ENCODE measurements at regions not wholly inside any gene's neighbourhood (a gene's known extent, or its start where the extent isn't known, plus 50 kb on each side); places are given as distances from the start of the nearest gene placed in this dataset.
"Not testable (repeated sequence)": the region's sequence is repeated elsewhere in the genome, so short reads cannot be mapped to it uniquely, and the experiment has no call there.

DNA sequence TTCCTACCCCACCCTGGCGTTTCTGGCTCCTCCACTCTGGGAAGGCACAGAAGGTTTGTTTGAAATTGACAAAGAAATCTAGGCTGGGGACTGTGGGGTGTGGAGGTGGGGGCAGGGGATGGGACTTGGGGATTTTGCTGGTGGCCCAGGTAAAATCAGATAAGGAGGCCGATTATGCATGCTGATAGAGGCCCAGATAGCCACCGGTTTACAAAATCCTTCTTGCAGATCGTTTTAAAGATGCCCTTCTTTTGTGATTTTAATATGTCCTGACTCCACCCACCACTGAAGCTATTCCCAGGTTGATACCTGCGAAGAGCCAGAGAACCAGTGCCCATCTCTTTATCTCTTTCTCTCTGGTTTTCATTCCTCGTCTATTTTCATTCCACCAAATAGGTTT, 104.9 kb downstream of the TFAP2C start:
- Mint-ChIP-seq H3K27me3 (ENCODE audit: low read depth) (peaks cover 26% of the 10 kb centered on the region), H3K27ac (no peak overlapping the region), H3K4me1 (ENCODE audit: low read depth) (no peaks in the 10 kb centered on the region), H3K36me3 (ENCODE audit: low read depth) (no peaks in the 10 kb centered on the region), H3K9me3 (ENCODE audit: insufficient read depth) (no peaks in the 10 kb centered on the region), H3K4me3 (no peak overlapping the region)
- ATAC-seq: no peak
- DNase-seq: no peak
- ChIA-PET POLR2A (no interaction called here), CTCF (interaction anchor here (0.5 kb wide), 1 partner anchor 137 kb away, joined by 3 read pairs; no protein-coding TSS in a partner anchor)

DNA sequence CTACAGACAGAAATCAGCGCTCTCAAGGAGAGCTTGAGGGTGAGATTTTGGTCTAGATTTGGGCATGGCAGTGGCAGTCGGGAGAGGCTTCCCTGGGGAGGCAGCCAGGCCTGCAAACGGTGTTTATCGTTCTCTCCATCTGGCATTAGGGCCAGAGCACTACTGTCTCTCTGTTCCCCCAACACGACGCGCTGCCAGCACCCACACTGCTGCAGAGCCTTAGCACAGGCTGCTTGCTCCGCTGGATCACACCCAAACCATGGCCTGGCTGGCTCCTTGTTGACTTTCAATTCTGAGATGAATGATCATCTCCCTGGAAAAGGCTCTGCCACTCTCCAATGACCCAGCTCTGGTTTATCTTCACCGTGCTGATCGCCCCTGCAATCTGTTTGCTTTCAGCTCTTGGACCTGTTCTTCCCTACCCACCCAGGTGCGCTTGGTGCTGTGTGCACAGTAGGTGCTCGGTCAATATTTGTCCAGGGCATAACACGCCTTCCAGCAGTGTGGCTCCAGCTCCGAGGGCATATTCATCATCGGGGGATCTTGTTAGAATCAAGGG, 106.1 kb downstream of the TFAP2C start:
- Mint-ChIP-seq H3K27ac (no peak overlapping the region), H3K4me1 (ENCODE audit: low read depth) (no peaks in the 10 kb centered on the region), H3K9me3 (ENCODE audit: insufficient read depth) (no peaks in the 10 kb centered on the region), H3K36me3 (ENCODE audit: low read depth) (no peaks in the 10 kb centered on the region), H3K27me3 (ENCODE audit: low read depth) (peaks cover 26% of the 10 kb centered on the region), H3K4me3 (no peak overlapping the region)
- DNase-seq (no peak), ATAC-seq (no peak)
- POLR2A ChIA-PET: no interaction called here
- CTCF ChIA-PET: no interaction called here

- peaks cover 26% of the 10 kb centered on the region for H3K27me3 Mint-ChIP-seq (ENCODE audit: low read depth)
- no peak for DNase-seq
- ChIA-PET CTCF (no interaction called here), POLR2A (no interaction called here)
- no peaks in the 10 kb centered on the region for H3K9me3 Mint-ChIP-seq (ENCODE audit: insufficient read depth)
- no peaks in the 10 kb centered on the region for H3K4me1 Mint-ChIP-seq (ENCODE audit: low read depth)
- no peak overlapping the region for H3K4me3 Mint-ChIP-seq
- no peaks in the 10 kb centered on the region for H3K36me3 Mint-ChIP-seq (ENCODE audit: low read depth)
- H3K27ac Mint-ChIP-seq: no peak overlapping the region
- no peak for ATAC-seq
These were observed 107.3 kb downstream of the TFAP2C start for GRCh38 chr20:56736285-56736857.

DNA sequence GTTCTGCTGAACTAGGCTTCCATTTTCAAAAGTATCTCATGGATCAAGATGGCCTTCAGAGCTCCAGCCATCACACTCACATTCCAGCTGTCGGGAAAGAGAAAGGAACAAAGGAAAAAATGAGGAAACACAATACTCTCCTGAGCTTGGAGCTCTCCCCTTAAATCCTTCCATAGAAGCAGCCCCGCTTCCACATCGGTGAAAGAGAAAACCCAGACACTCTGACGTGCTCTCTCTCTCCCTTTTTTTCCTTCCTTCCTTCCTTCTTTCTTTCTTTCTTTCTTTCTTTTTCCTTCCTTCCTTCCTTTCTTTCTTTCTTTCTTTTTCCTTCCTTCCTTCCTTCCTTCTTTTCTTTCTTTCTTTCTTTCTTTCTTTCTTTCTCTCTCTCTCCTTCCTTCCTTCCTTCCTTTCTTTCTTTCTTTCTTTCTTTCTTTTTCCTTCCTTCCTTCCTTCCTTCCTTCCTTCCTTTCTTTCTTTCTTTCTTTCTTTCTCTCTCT, 115.3 kb downstream of the TFAP2C start:
- H3K4me1 Mint-ChIP-seq (ENCODE audit: low read depth); POLR2A ChIA-PET; H3K27me3 Mint-ChIP-seq (ENCODE audit: low read depth); DNase-seq; ATAC-seq; CTCF ChIA-PET; H3K27ac Mint-ChIP-seq; H3K36me3 Mint-ChIP-seq (ENCODE audit: low read depth); H3K9me3 Mint-ChIP-seq (ENCODE audit: insufficient read depth); H3K4me3 Mint-ChIP-seq: not testable (repeated sequence)

DNA sequence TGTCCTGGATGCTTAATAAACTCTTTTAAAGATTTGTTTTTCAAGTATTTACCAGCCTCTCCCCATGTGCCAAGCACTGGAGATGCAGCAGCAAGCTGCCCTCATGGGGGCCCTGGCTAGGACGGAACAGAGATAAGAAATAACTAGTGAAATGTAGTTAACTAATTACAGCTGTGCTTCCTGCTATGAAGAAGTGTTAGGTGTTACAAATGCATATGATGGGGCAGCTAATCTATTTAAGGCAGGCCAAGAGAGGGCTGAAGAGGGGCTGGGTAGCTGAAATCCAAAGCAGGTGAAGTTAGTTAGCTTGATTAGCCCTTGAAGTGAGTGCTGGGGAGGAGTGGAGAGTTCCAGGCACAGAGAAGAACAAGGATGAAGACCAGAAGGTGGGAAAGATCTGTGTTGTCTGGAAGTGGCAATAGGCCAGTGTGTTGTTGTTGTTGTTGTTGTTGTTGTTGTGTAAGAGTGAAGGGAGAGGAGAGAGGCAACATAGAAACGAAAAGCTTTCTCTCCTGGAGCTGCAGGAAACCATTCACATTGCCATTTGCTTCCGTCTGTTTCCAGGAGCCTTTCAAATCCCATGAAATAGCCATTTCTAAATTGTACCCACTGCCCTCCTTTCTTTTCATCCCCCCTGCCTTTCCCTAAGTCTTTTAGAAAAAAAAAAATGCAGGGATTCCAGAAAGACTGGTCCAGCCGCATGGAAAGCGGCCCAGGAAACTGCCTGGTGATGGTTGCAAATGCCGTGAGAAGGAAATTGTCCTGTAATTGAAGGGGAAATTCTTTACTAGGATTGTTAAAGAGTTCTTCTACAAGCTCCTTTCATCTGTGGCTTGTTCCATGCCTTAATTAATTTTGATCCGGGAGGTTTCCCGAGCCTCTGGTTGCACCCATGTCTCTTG, 119.6 kb downstream of the TFAP2C start:
- Mint-ChIP-seq H3K9me3 (ENCODE audit: insufficient read depth) (no peaks in the 10 kb centered on the region), H3K4me3 (no peak overlapping the region), H3K27ac (no peak overlapping the region), H3K36me3 (ENCODE audit: low read depth) (no peaks in the 10 kb centered on the region), H3K27me3 (ENCODE audit: low read depth) (peaks cover 9% of the 10 kb centered on the region), H3K4me1 (ENCODE audit: low read depth) (no peaks in the 10 kb centered on the region)
- ChIA-PET POLR2A (no interaction called here), CTCF (no interaction called here)
- no peak for ATAC-seq
- no peak for DNase-seq

DNA sequence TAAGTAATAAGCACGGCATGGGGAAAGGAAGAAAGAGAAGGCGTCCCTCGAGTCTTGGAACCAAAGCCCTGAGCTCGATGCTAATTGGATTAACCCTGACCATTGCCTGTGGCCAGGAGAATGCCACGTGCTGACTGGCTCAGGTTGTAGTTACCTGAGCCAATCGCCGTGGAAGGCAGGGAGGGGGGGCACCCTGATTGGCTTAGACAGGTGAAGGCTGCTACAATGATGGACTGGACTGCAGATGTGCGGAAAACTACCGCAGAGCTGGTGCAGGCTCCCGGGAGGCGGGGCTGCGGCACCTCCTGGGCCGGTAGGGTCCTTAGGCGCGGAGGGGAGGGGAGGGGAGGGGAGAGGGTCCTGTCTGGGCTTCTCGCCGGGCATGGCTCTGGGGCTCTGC, 121.3 kb downstream of the TFAP2C start:
- Mint-ChIP-seq H3K27me3 (ENCODE audit: low read depth) (peaks cover 9% of the 10 kb centered on the region), H3K4me1 (ENCODE audit: low read depth) (no peaks in the 10 kb centered on the region), H3K27ac (no peak overlapping the region), H3K4me3 (no peak overlapping the region), H3K36me3 (ENCODE audit: low read depth) (no peaks in the 10 kb centered on the region), H3K9me3 (ENCODE audit: insufficient read depth) (no peaks in the 10 kb centered on the region)
- CTCF ChIA-PET: no interaction called here
- POLR2A ChIA-PET: no interaction called here
- no peak for ATAC-seq
- no peak for DNase-seq

GRCh38 chr20:56752274-56752673, 123.2 kb downstream of the TFAP2C start:
- POLR2A ChIA-PET: no interaction called here
- no peak for DNase-seq

DNA sequence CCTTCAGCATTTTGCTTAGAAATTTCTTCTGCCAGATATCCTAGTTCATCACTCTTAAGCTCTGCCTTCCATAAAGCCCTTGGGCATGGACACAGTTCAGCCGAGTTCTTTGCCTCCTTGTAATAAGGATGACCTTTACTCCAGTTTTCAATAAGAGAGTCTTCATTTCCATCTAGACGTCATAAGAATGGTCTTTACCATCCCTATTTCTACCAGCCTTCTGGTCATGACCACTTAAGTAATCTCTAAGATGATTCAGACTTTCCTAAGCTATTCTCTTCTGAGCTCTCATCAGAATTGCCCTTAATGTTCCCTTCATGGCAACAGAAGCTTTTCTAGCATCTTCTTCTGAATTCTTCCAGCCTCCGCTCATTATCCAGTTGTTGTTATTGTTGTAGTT, 126.1 kb downstream of the TFAP2C start:
- Mint-ChIP-seq H3K4me3 (no peak overlapping the region), H3K36me3 (ENCODE audit: low read depth) (no peaks in the 10 kb centered on the region), H3K9me3 (ENCODE audit: insufficient read depth) (no peaks in the 10 kb centered on the region), H3K27me3 (ENCODE audit: low read depth) (peaks cover 3% of the 10 kb centered on the region), H3K27ac (no peak overlapping the region), H3K4me1 (ENCODE audit: low read depth) (no peaks in the 10 kb centered on the region)
- DNase-seq (no peak), ATAC-seq (no peak)
- ChIA-PET CTCF (interaction anchor here (0.6 kb wide), 1 partner anchor 28 kb away, joined by 4 read pairs; no protein-coding TSS in a partner anchor), POLR2A (no interaction called here)

More at GRCh38 chr20:56752274-56752673, 123.2 kb downstream of the TFAP2C start:
- CTCF ChIA-PET: no interaction called here
- Mint-ChIP-seq H3K9me3 (ENCODE audit: insufficient read depth) (no peaks in the 10 kb centered on the region), H3K27ac (no peak overlapping the region), H3K4me3 (no peak overlapping the region), H3K4me1 (ENCODE audit: low read depth) (no peaks in the 10 kb centered on the region), H3K36me3 (ENCODE audit: low read depth) (no peaks in the 10 kb centered on the region), H3K27me3 (ENCODE audit: low read depth) (peaks cover 9% of the 10 kb centered on the region)
- no peak for ATAC-seq

DNA sequence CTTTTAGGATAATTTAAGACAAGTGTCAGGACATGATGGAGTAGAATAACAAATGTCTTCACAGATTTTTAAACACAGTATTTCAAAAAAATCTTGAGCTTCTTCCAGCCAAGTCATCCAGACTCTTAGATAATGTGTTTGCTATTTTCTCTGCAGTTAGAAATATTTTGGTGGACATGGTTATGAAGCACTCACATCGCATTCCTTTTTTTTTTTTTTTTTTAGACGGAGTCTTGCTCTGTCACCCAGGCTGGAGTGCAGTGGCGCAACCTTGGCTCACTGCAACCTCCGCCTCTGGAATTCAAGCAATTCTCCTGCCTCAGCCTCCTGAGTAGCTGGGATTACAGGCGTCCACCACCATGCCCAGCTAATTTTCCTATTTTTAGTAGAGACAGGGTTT, 127.6 kb downstream of the TFAP2C start:
- H3K36me3 Mint-ChIP-seq (ENCODE audit: low read depth); CTCF ChIA-PET; H3K4me1 Mint-ChIP-seq (ENCODE audit: low read depth); H3K27me3 Mint-ChIP-seq (ENCODE audit: low read depth); ATAC-seq; POLR2A ChIA-PET; DNase-seq; H3K4me3 Mint-ChIP-seq; H3K27ac Mint-ChIP-seq; H3K9me3 Mint-ChIP-seq (ENCODE audit: insufficient read depth): not testable (repeated sequence)

DNA sequence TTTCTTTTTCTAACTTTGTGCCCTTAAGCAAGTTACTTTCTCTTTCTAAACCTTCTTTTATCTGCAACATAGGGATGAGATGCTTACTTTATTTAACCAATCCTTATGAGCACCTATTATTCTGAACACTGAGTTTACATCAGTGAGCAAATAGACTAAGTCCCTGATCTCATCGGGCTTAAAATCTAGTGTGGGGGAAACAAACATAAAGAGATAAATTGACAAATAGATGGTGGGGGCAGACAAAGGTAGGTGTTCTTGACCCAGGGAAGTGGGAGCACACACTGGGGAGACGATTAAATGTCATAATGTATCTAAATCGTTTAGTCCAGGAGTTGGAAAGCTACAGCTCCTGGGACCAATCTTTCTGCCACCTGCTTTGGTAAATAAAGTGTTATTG, 129.6 kb downstream of the TFAP2C start:
- Mint-ChIP-seq H3K4me1 (ENCODE audit: low read depth) (no peaks in the 10 kb centered on the region), H3K27me3 (ENCODE audit: low read depth) (no peaks in the 10 kb centered on the region), H3K4me3 (no peak overlapping the region), H3K27ac (no peak overlapping the region), H3K9me3 (ENCODE audit: insufficient read depth) (no peaks in the 10 kb centered on the region), H3K36me3 (ENCODE audit: low read depth) (no peaks in the 10 kb centered on the region)
- ChIA-PET CTCF (no interaction called here), POLR2A (no interaction called here)
- no peak for DNase-seq
- no peak for ATAC-seq

- no peak overlapping the region for H3K4me3 Mint-ChIP-seq
- H3K27me3 Mint-ChIP-seq (ENCODE audit: low read depth): no peaks in the 10 kb centered on the region
- H3K9me3 Mint-ChIP-seq (ENCODE audit: insufficient read depth): no peaks in the 10 kb centered on the region
- CTCF ChIA-PET: no interaction called here
- DNase-seq (no peak), ATAC-seq (no peak)
- no peak overlapping the region for H3K27ac Mint-ChIP-seq
- POLR2A ChIA-PET: no interaction called here
- H3K36me3 Mint-ChIP-seq (ENCODE audit: low read depth): no peaks in the 10 kb centered on the region
- H3K4me1 Mint-ChIP-seq (ENCODE audit: low read depth): no peaks in the 10 kb centered on the region
These were observed 130.7 kb downstream of the TFAP2C start for GRCh38 chr20:56759741-56760278.

GRCh38 chr20:56760610-56761009, 131.5 kb downstream of the TFAP2C start:
- Mint-ChIP-seq H3K9me3 (ENCODE audit: insufficient read depth) (no peaks in the 10 kb centered on the region), H3K4me1 (ENCODE audit: low read depth) (no peaks in the 10 kb centered on the region), H3K27ac (no peak overlapping the region), H3K36me3 (ENCODE audit: low read depth) (no peaks in the 10 kb centered on the region), H3K4me3 (no peak overlapping the region), H3K27me3 (ENCODE audit: low read depth) (no peaks in the 10 kb centered on the region)
- ChIA-PET POLR2A (no interaction called here), CTCF (no interaction called here)
- ATAC-seq (no peak), DNase-seq (no peak)
